ENCODE measurements at regions not wholly inside any gene's neighbourhood (a gene's known extent, or its start where the extent isn't known, plus 50 kb on each side); places are given as distances from the start of the nearest gene placed in this dataset.
"Not testable (repeated sequence)": the region's sequence is repeated elsewhere in the genome, so short reads cannot be mapped to it uniquely, and the experiment has no call there.

DNA sequence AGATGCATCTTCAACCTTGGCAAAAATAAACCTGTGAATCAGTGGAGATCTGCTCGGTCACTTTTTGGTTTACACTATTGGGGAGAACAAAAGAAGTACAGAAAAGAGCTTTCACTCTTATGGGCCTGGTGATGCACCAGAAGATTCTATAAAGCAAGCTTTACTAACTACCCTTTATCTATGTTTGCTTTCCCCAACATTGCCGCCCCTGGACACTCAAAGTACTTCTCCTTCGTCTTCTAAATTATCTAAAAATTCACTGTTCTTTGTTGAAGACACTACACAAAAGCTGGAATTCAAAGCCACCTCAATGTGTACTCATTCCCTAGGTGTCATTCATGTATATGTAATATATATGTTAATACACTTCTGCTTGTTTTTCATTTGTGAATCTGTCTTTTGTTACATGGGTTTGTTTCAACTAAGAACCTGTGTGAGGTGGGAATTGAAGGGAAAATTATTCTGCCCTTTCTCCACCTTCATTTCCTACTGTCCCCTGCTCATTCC, 97.9 kb upstream of the BTN3A2 start:
- DNase-seq, result no peak

DNA sequence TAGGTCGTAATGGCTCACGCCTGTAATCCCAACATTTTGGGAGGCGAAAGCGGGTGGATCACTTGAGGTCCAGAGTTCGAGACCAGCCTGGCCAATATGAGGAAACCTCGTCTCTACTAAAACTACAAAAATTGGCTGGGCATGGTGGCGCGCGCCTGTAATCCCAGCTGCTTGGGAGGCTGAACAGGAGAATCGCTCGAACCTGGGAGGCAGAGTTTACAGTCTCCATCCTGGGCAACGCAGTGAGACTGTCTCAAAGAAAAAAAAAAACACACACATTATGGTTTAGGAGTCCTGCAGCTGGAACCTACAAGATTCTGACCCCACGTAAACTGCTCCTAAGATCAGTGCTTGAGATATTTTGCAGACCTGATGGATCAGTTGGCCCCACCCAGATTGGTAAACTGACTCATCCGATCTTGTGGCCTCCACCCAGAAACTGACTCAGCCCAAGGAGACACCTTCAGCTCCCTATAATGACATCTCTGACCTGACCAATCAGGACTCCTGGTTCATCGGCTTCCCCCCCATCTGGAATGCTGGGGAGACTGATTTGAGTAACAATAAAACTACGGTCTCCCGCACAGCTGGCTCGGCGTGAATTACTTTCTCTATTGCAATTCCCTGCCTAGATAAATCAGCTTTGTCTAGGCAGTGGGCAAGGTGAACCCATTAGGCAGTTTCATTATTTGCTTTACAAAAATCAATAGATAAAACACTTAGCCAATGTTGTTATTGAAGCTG, 96.2 kb upstream of the BTN3A2 start:
- no peak for DNase-seq

DNA sequence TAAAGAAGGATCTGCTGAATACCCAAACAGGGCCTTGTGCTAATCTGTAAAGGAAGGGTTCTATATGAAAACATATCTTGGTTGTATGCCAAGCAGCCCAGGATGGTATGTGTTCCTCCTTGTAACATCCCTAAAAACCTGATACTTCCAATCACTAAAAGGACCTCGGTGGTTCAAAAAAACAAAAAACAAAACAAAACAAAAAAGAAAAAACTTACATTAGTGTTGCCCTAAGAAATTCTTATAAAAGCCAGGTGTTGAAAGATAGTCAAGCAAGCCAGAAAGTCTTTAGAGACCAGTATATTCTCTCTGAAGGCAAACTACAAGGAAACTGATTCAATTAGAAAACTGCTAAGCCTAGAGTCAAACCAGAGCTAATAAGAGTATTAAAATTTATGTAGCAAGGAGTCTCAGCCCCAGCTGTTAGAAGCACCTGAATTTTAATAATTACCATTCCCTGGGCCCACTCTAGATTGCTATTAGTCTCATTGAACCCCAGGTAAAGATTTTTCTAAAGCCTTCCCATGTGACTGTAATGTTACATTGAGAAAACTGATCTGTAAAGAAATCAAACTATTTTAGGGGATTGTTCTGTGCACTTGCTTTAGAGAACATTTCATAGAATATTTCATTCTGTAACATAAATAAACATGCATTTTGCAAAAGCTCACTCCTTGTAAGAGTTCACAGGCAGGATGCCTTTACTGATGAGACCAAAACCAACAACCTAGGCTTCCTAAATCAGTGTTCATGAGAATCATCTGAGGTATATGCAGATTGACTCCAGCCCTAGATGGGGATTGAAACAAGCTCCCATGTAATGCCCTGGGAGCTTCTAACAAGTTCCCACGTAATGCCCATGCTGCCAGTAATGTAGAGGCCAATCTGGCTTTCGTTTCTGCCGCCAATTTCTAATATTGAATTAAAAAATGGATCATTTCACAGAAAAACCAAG, 95.2 kb upstream of the BTN3A2 start:
- no peak for DNase-seq

DNA sequence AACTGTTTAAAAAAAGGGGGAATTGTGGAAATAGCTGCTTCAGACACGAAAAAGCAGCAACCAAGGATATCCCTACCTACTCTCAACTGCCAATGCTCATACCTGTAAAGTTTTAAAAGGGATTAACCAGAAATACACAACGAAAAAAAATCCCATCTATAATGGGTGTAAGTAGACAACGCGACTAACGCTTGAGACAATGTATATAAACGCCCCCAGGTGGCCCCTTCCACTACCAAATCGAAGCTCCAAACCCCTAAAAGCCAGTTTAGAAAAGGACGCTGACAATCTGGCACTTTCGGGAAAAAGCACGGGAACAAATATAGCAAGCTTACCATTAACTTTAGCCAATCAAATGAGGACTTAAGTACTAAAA, 94.5 kb upstream of the BTN3A2 start:
- DNase-seq, result no peak

DNA sequence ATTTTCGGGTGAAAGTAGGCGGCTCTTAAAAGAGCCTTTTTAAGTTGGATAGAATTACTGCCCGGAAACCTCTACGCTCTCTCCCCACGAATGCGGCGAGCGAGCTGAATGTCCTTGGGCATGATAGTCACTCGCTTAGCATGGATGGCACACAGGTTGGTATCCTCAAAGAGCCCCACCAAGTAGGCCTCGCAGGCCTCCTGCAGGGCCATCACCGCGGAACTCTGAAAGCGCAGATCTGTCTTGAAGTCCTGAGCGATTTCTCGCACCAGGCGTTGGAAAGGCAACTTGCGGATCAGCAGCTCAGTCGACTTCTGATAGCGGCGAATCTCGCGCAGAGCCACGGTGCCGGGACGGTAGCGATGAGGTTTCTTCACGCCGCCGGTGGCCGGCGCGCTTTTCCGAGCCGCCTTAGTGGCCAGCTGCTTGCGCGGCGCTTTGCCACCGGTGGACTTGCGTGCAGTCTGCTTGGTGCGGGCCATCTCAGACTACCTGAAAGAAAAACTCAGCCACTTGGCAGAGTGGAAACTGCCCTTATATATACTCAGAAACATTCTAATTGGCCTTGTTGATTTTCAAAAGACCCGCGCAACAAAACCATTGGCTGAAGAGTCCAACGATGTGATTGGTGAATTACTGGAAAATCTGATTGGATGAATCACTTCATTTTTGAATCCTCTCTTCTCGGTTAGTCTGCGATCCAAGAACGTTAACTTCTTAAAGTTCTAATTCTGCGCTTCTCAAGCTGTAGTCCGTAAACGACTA, 93.9 kb upstream of the BTN3A2 start:
- peak; percentile 82 for DNase-seq

DNA sequence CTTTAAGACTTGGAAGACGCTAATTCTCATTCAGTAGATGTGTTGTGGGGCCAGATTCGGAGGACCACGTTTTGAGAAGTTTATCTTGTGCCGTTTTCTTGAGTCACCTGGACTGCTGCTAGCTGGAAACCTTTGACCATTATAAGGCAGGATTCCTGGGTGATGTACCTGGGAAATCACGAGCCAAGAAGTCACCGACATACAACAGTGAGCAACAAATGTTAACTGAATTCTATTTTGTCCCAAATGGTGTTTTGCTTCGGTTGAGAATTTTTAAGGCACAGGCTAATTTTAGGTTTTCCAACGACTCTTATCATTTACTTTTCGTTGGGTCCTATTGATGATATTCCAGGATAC, 93.4 kb upstream of the BTN3A2 start:
- no peak for DNase-seq

DNA sequence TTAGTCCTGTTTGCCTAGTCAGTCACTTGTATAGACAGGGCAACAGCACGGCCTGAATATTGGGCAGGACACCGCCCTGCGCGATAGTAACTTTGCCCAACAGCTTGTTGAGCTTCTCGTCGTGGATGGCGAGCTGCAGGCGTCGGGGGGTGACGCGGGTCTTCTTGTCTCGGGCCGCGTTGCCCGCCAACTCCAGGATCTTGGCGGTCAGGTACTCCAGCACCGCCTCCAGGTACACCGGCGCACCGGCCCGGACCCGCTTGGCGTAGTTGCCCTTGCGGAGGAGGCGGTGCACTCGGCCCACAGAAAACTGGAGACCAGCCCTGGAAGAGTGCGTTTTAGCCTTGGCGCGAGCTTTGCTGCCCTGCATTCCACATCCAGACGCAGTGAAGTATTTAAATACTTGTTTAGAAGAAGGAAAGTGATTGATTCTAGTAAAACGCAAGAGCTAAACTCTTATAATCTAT, 92.8 kb upstream of the BTN3A2 start:
- no peak for DNase-seq

DNA sequence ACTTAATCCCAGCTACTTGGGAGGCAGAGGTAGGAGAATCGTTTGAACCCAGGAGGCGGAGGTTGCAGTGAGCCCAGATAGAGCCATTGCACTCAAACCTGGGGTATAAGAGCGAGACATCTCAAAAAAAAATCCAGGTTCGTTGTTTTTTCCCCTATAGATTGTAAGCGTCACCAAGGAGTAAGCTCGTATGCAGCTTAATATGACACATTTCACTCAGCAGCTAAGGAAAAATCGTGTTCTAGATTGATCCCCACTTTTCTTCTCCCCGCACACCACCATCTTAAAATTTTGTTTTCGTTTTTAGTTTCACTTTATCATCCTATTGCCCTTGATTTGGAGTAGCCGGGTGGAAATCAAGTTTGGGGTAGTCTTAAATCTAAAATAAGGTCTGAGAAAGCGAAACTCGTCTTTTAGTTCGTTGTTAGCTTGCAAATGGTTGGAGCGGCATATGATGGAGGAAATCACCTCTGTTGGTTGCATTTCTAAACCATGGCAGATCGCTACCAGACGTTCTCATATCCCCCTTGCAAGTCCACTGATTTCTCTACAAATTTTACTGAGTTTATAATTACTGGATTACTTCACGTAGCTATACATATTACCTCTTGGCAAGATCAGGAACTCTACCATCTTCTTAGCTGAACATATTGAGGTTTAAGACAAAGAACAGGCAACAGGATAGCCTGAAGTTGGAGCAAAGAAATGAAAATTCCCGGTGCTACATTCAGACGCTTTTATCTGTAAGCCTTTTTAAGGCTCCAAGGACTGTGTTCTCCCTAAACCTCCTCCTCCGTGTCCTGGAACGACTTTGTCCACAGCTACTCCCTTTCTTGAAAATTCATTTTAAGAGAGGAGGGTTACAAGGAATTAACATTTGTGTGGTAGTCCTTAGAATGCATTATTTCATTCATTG, 91.1 kb upstream of the BTN3A2 start:
- DNase-seq, result no peak

DNA sequence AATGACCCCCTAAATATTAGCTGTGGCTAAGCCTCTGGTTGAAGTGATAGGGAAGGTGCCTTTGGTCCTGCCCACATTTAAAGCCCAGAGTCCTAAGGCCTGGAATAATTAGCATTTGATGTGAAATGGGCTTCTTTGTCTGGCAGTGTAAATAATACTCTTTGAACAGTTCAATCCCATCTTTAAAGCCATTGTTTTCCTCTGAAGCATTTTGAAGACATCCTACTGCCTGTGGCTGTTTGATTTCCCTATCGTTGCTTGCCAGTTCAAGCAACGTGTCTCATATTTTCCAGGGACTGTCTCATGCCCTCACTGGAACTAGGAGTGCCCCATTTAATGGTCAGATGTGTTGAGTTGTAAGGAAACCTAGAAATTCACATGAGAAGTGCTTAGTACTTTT, 89.3 kb upstream of the BTN3A2 start:
- no peak for DNase-seq

DNA sequence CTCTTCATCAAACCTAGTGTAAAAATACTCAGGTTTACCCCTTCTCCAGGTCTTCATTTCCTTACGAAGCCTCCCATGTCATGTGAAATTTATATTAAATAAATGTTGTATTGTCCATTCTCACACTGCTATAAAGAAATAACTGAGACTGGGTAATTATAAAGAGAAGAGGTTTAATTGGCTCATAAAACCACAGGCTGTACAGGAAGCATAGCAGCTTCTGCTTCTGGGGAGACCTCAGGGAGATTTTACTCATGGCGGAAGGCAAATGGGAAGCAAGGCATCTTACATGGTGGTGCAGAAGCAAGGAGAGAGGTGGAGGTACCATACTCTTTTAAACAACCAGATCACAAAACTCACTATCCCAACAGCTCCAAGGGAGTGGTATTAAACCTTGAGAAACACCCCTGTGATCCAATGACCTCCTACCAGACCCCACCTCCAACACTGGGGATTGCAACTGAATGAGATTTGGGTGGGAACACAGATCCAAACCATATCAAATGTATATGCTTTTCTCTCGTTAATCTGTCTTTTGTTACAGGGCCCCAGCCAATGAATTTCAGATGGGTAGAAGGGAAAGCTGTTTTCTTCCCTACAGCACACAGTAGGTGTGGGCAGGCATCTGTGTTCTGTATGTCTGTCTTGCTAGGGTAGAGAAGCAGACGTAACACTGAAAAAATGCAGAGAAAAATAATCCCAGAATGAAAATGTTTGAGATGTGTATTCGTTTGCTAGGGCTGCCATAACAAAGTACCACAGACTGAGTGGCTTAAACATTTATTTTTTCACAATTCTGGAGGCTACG, 88.0 kb upstream of the BTN3A2 start:
- DNase-seq, result no peak

DNA sequence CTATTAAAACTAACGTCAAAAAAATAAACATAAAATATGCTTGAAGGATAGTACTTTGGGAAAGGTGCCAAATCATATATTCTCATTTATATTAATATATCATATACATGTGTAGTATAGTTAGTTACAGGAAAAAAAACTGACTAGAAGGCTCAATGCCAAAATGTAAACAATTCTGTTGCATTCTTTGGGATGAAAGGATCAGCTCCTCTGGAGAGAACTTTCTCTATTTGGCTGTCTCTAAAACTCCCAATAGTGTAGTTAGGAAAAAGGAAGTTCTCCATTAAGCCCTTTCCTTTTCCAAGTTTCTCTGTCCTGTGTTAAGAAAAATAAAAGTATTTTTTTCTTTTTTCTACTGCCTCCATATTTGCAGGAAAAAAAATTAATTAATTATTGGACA, 86.5 kb upstream of the BTN3A2 start:
- no peak for DNase-seq

DNA sequence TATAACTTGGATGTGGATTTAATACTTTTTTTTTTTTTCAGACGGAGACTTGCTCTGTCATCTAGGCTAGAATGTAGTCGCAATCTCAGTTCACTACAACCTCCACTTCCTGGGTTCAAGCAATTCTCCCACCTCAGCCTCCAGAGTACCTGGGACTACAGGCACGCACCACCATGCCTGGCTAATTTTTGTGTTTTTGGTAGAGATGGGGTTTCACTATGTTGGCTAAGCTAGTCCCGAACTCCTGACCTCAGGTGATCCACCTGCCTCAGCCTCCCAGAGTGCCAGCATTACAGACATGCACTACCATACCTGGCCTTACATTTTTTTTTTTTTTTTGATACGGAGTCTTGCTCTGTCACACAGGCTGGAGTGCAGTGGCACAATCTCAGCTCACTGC, 85.6 kb upstream of the BTN3A2 start:
- not testable (repeated sequence) for DNase-seq

DNA sequence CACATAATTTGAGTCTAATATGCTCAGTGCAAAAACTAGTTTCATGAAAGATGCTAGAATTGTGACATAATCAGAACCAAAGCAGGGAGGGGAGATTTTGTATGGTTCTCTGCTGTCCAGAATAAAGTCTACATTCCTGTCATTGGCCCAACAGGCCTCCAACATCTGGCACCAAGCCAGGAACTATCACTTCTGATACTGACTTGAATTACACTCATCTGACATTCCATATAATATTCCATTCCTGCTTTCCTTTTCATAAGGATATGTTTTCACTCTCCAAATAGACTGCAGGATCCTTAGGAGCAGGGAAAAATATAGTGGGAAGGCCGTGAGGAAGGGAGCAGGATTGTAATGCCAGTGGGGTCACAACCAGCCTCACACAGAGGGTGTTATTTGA, 84.6 kb upstream of the BTN3A2 start:
- DNase-seq, result no peak

DNA sequence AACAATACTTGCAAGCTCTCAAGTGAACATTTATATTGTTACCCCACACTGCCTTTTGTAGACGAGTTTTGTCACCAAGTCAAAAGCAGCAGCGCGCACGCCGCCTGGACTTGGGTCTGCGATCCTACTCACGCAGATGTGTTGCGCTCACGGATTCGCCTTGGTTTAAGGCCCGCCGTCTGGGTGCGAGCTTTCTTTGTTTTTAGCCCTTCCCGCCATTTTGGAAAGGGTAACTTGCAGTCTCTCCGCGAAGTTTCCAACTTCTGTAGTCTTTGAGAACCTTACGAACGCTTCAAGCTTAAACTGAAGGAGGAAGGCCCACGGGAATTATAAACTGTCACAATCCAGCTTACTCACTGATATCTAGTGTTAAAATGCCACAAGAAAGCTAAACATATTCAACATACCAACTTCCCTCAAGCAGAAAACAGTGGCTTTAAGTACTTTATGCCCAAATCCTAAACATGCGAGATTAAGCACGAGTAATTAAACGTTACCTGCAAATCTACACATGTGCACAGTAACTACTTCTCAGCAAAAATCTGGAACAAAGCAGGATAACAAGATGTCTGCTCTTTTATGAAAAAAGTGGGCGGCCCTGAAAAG, 80.4 kb upstream of the BTN3A2 start:
- DNase-seq, result peak; percentile 32

DNA sequence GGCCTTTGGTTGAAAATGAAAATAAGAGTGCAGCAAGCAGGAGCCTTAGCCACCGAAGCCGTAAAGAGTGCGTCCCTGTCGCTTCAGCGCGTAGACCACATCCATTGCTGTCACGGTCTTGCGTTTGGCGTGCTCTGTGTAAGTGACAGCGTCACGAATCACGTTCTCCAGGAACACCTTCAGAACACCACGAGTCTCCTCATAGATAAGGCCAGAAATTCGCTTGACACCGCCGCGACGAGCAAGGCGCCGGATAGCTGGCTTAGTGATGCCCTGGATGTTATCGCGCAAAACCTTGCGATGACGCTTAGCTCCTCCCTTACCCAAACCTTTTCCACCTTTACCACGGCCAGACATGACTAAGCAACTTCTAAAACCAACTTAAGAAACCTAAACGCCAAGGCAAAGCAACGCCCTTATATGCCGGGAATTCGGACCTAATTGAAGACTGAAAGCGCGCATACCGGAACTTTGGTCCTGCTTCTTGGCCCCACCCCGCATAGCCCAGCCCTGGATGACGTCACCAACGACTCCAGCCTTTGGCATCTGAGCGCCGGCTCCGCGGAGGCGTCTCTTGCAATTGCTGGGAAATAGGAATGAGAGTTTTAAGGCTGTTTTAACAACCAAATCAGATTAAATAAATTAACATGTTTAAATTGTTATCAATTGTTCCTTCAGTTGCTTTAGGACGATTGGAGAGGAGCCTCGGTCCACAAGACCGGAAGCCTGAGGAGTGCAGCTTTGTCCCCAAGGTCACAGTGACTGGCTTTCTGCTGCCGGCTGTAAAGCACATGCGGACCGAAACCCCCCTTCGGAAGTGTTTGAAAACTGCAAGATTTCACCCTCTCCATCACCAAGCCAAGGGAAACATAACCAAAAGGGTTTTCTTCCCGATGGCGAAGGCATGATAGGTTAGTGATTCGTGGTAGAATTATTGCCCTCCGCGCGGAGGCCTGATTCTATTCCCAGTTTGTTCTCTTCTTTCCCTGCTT, 79.6 kb upstream of the BTN3A2 start:
- peak; percentile 97 for DNase-seq

DNA sequence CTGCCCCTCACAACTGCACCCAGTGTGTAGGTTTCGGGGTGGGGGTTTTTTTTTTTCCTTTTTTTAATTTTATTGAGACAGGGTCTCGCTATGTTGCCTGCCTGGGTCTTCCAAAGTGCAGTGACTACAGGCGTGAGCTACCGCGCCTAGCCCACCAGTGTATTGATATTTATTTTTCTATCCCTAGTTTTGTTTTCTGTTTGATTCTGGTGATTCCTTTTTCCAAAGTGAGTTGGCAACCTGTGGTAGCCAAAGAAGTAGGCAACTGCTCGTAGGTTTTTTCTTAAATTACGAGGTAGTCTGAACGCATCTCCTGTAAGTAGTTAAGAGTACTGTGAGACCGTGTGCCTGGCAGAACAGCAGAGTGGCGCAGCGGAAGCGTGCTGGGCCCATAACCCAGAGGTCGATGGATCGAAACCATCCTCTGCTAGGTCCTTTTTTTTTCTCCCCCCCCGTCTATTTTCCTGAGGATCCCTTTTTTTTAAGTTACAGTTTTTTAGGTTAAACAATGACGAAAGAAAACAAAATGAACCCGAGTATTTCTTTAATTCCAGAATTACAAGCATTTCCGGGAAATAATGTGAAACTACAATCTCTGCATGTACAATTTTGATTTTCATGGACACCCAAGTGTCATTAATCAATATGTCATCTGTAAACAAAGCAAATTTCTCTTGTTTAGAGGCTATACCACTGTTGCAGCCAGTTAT, 78.7 kb upstream of the BTN3A2 start:
- DNase-seq, result peak; percentile 80

DNA sequence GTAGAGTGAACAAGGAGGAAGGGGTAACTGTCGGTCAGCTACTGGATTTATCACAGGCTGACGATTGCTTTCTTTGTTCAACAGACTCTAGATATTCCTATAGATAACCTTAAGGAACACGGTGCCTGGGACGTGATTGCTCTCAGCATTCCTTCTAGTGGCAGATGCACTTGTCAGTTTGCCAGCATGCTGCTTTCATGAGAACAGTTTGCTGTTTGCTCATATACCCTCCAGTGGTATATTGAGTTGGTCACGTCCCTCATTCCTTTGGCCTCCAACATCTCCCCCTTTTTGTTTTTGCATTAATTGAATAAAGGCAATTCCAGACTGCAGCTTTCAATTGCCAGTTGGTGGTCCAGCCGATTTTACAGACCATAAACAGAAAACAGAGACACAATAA, 76.8 kb upstream of the BTN3A2 start:
- DNase-seq, result no peak

DNA sequence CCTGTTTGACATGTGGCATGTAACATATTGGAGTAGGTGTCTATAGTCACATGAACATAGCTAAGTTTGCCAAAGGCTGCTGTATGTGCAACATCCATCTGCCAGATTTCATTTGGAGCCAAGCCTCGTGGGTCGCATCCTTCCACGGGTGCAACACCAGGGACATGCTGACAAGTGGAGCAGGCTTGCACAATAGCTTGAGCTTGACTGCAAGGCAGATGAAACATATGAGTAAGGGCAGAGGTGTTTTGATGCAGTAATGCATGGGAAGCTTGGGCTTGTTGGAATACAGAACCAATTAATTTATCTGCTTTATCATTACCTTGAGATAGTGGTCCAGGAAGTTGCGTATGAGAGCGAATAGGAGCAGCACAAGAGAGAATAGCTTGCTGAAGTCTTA, 74.1 kb upstream of the BTN3A2 start:
- DNase-seq, result no peak

DNA sequence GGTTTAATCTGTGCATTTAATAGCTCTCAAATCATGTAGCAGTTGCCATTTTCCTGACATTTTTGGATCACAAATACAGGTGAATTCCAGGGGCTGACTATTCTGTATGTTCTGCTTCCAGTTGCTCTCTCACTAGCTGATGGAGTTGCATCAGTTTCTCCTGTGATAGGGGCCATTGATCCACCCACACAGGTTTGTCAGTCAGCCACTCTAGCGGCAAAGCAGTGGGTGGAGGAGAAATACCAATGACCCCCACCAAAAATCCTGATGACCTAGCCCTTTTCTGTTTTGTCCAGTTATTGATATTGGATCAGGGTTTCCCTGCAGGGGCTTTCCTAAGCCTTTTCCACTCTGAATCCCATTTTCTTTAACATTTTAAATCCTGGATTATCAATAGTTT, 72.3 kb upstream of the BTN3A2 start:
- no peak for DNase-seq

Data from kidney glomerular epithelial cell (primary cell).